Fibroblast of the aortic adventitia (primary cell): ENCODE measurements at regions not wholly inside any gene's neighbourhood (a gene's known extent, or its start where the extent isn't known, plus 50 kb on each side); places are given as distances from the start of the nearest gene placed in this dataset.

Source experiments
- DNase-seq: peaks from one replicate; pipeline ENCODE4 v3.0.0-alpha.2; 2010; ENCODE audit warnings: low read depth
- H3K4me3 ChIP-seq: 2 replicates; pipeline ENCODE4 v1.5.1; 2011; ENCODE audit warnings: low read depth, mild to moderate bottlenecking, control low read depth, low read length, moderate library complexity
- CTCF ChIP-seq: IDR thresholded peaks from 2 replicates; pipeline ENCODE4 v1.5.1; 2011; ENCODE audit warnings: mild to moderate bottlenecking, low read length, control low read depth, inconsistent platforms; ENCODE audit not compliant: insufficient read depth

- DNase-seq = no peak
- no peak overlapping the region for H3K4me3 ChIP-seq
- no peak for TF ChIP-seq CTCF
Measured at GRCh38 chr4:19054916-19055315, 1033.4 kb upstream of the LCORL start.

- no peak for TF ChIP-seq CTCF
- no peak overlapping the region for H3K4me3 ChIP-seq
- no peak for DNase-seq
Measured at GRCh38 chr4:19051831-19052230, 1030.3 kb upstream of the LCORL start.

GRCh38 chr4:19047279-19047880, 1025.8 kb upstream of the LCORL start:
- no peak overlapping the region for H3K4me3 ChIP-seq
- DNase-seq = no peak
- TF ChIP-seq CTCF = no peak

GRCh38 chr4:19039816-19040215, 1018.3 kb upstream of the LCORL start:
- no peak for DNase-seq
- no peak overlapping the region for H3K4me3 ChIP-seq
- no peak for TF ChIP-seq CTCF

- no peak for TF ChIP-seq CTCF
- DNase-seq = no peak
- H3K4me3 ChIP-seq = no peak overlapping the region
Measured at GRCh38 chr4:19038231-19038630, 1016.7 kb upstream of the LCORL start.

- H3K4me3 ChIP-seq = no peak overlapping the region
- TF ChIP-seq CTCF = no peak
- DNase-seq = no peak
Measured at GRCh38 chr4:19033816-19034733, 1012.5 kb upstream of the LCORL start.
